IMR-90 (cell line): ENCODE measurements at regions not wholly inside any gene's neighbourhood (a gene's known extent, or its start where the extent isn't known, plus 50 kb on each side); places are given as distances from the start of the nearest gene placed in this dataset.

Experiments used
- CTCF ChIP-seq: conservative IDR thresholded peaks from 2 replicates; pipeline ENCODE4 v1.5.1; 2012; ENCODE audit warnings: mild to moderate bottlenecking, low read depth, low read length, improper control_type of control experiment
- FOS ChIP-seq: fragments of 150-350 bp; IDR thresholded peaks from 2 replicates; pipeline ENCODE4 v1.6.1; 2016; ENCODE audit warnings: low read depth, low read length
- POLR2A ChIP-seq: IDR thresholded peaks from 2 replicates; pipeline ENCODE4 v1.6.1; 2012; ENCODE audit warnings: mild to moderate bottlenecking, low read depth, low read length
- RAD21 ChIP-seq: IDR thresholded peaks from 2 replicates; pipeline ENCODE4 v1.6.1; 2012; ENCODE audit warnings: low read length, improper control_type of control experiment
- USF2 ChIP-seq: fragments of 150-350 bp; IDR thresholded peaks from 2 replicates; pipeline ENCODE4 v1.6.1; 2017; ENCODE audit warnings: mild to moderate bottlenecking, antibody characterized with exemption, low read length, low read depth

- no peak for TF ChIP-seq POLR2A
- no peak for TF ChIP-seq CTCF
- TF ChIP-seq RAD21, result no peak
- TF ChIP-seq USF2, result no peak
- no peak for TF ChIP-seq FOS
Observed at GRCh38 chr16:54748611-54749190, 182.0 kb upstream of the IRX5 start.
